Neural cell (in vitro differentiated cells): ENCODE measurements at regions not wholly inside any gene's neighbourhood (a gene's known extent, or its start where the extent isn't known, plus 50 kb on each side); places are given as distances from the start of the nearest gene placed in this dataset.

Experiments
- H2AFZ ChIP-seq: fragments of 200-600, 300-800 bp; sonication (generic), shearing (Covaris generic); 2 replicates; pipeline ENCODE4 v1.6.0; 2014; ENCODE audit warnings: low read depth, mild to moderate bottlenecking, antibody characterized with exemption, low read length, moderate library complexity
- H3F3A ChIP-seq: fragments of 200-600 bp; shearing (Covaris generic); 2 replicates; pipeline ENCODE4 v1.6.1; 2016; ENCODE audit warnings: mild to moderate bottlenecking, moderate library complexity, mixed read lengths, antibody characterized with exemption, low read length; ENCODE audit not compliant: insufficient read depth, poor library complexity, severe bottlenecking
- H3K27ac ChIP-seq: fragments of 200-600, 300-800 bp; sonication (generic), shearing (Covaris generic); 2 replicates; pipeline ENCODE4 v1.5.1; 2014; ENCODE audit warnings: mild to moderate bottlenecking, low read length, moderate library complexity
- H3K27me3 ChIP-seq: fragments of 300-800, 200-600 bp; sonication (generic), shearing (Covaris generic); 2 replicates; pipeline ENCODE4 v1.6.0; 2014; ENCODE audit warnings: mild to moderate bottlenecking, low read depth, low read length, moderate library complexity; ENCODE audit not compliant: insufficient read depth
- H3K36me3 ChIP-seq: fragments of 300-800, 200-600 bp; sonication (generic), shearing (Covaris generic); 2 replicates; pipeline ENCODE4 v1.5.1; 2014; ENCODE audit warnings: mild to moderate bottlenecking, antibody characterized with exemption, low read length, moderate library complexity; ENCODE audit not compliant: insufficient read depth
- H3K4me2 ChIP-seq: fragments of 300-800, 200-600 bp; sonication (generic), shearing (Covaris generic); 2 replicates; pipeline ENCODE4 v1.6.0; 2014; ENCODE audit warnings: mild to moderate bottlenecking, low read length
- H3K4me3 ChIP-seq: fragments of 300-800, 200-600 bp; sonication (generic), shearing (Covaris generic); 2 replicates; pipeline ENCODE4 v1.5.1; 2014; ENCODE audit warnings: mild to moderate bottlenecking, low read length, moderate library complexity
- H3K79me2 ChIP-seq: fragments of 200-600 bp; shearing (Covaris generic); replicated peaks from 2 replicates; pipeline ENCODE4 v1.6.0; 2014; ENCODE audit warnings: mild to moderate bottlenecking, low read length, moderate library complexity; ENCODE audit not compliant: insufficient read depth
- H3K9ac ChIP-seq: fragments of 300-800, 200-600 bp; sonication (generic), shearing (Covaris generic); 2 replicates; pipeline ENCODE4 v1.6.1; 2016; ENCODE audit warnings: mild to moderate bottlenecking, low read length, mixed read lengths
- H3K9me2 ChIP-seq: fragments of 200-600 bp; shearing (Covaris generic); 2 replicates; pipeline ENCODE4 v1.6.1; 2016; ENCODE audit warnings: mild to moderate bottlenecking, low read length, mixed read lengths; ENCODE audit not compliant: insufficient read depth
- H3K9me3 ChIP-seq: fragments of 200-600, 300-800 bp; sonication (generic), shearing (Covaris generic); 2 replicates; pipeline ENCODE4 v1.6.1; 2016; ENCODE audit warnings: mild to moderate bottlenecking, mixed run types, low read length, moderate library complexity, mixed read lengths
- H4K20me1 ChIP-seq: fragments of 200-600 bp; shearing (Covaris generic); 2 replicates; pipeline ENCODE4 v1.6.1; 2016; ENCODE audit warnings: mild to moderate bottlenecking, mixed run types; ENCODE audit not compliant: insufficient read depth
- CTCF ChIP-seq: fragments of 450-650 bp; IDR thresholded peaks from 2 replicates; pipeline ENCODE4 v1.5.1; 2014; ENCODE audit warnings: antibody characterized with exemption, mild to moderate bottlenecking, moderate library complexity; ENCODE audit not compliant: poor library complexity, severe bottlenecking
- EP300 ChIP-seq: fragments of 450-650 bp; conservative IDR thresholded peaks from 2 replicates; pipeline ENCODE4 v1.6.1; 2014; ENCODE audit warnings: antibody characterized with exemption, mild to moderate bottlenecking, moderate library complexity; ENCODE audit not compliant: poor library complexity, severe bottlenecking
- EZH2 ChIP-seq: fragments of 200-600, 300-800 bp; shearing (Covaris generic), sonication (generic); IDR thresholded peaks from 2 replicates; pipeline ENCODE4 v1.6.1; 2014; ENCODE audit warnings: antibody characterized with exemption, low read length, borderline replicate concordance, mild to moderate bottlenecking; ENCODE audit not compliant: insufficient read depth, poor library complexity, severe bottlenecking
- MXI1 ChIP-seq: fragments of 450-650 bp; conservative IDR thresholded peaks from 2 replicates; pipeline ENCODE4 v1.6.1; 2014; ENCODE audit warnings: antibody characterized with exemption, mild to moderate bottlenecking; ENCODE audit not compliant: poor library complexity, severe bottlenecking
- POLR2AphosphoS5 ChIP-seq: IDR thresholded peaks from 2 replicates; pipeline ENCODE4 v1.6.1; 2012
- RAD21 ChIP-seq: fragments of 450-650 bp; conservative IDR thresholded peaks from 2 replicates; pipeline ENCODE4 v1.6.1; 2014; ENCODE audit warnings: antibody characterized with exemption, mild to moderate bottlenecking, moderate library complexity
- REST ChIP-seq: IDR thresholded peaks from 2 replicates; pipeline ENCODE4 v1.6.1; 2012; ENCODE audit warnings: borderline replicate concordance
- SMC3 ChIP-seq: fragments of 450-650 bp; conservative IDR thresholded peaks from 2 replicates; pipeline ENCODE4 v1.6.1; 2014; ENCODE audit warnings: antibody characterized with exemption, mild to moderate bottlenecking, moderate library complexity; ENCODE audit not compliant: poor library complexity
- TAF1 ChIP-seq: IDR thresholded peaks from 2 replicates; pipeline ENCODE4 v1.6.1; 2012; ENCODE audit warnings: low read depth

GRCh38 chr7:125654076-125654475 is 724.5 kb upstream of the POT1 start:
- no peak overlapping the region for H3K4me3 ChIP-seq
- H3K4me2 ChIP-seq, result no peak overlapping the region

GRCh38 chr7:125651823-125652528 is 722.4 kb upstream of the POT1 start:
- no peak overlapping the region for H3K4me3 ChIP-seq
- H3K9me3 ChIP-seq, result no peaks in the 10 kb centered on the region
- H3K9ac ChIP-seq, result no peak overlapping the region
- H3K9me2 ChIP-seq, result no peaks in the 10 kb centered on the region
- no peaks in the 10 kb centered on the region for H4K20me1 ChIP-seq
- no peak overlapping the region for H3K27ac ChIP-seq
- H3K4me2 ChIP-seq, result no peak overlapping the region
- H2AFZ ChIP-seq, result no peak overlapping the region
- no peaks in the 10 kb centered on the region for H3K79me2 ChIP-seq
- H3F3A ChIP-seq, result no peaks in the 10 kb centered on the region
- no peaks in the 10 kb centered on the region for H3K27me3 ChIP-seq
- H3K36me3 ChIP-seq, result no peaks in the 10 kb centered on the region
- no peak for TF ChIP-seq MXI1
- TF ChIP-seq RAD21, result no peak
- TF ChIP-seq SMC3, result no peak
- TF ChIP-seq REST, result no peak
- TF ChIP-seq EP300, result no peak
- no peak for TF ChIP-seq EZH2

More at GRCh38 chr7:125654076-125654475, 724.5 kb upstream of the POT1 start:
- Histone ChIP-seq H3K27me3 (no peaks in the 10 kb centered on the region), H3K27ac (no peak overlapping the region), H2AFZ (no peak overlapping the region), H3F3A (no peaks in the 10 kb centered on the region), H3K9me3 (no peaks in the 10 kb centered on the region), H3K79me2 (no peaks in the 10 kb centered on the region), H3K9me2 (no peaks in the 10 kb centered on the region), H3K36me3 (no peaks in the 10 kb centered on the region), H4K20me1 (no peaks in the 10 kb centered on the region), H3K9ac (no peak overlapping the region)
- TF ChIP-seq POLR2AphosphoS5 (no peak), EZH2 (no peak), MXI1 (no peak), SMC3 (no peak), REST (no peak), RAD21 (no peak), CTCF (no peak), TAF1 (no peak), EP300 (no peak)
